KMS-11 (cell line): ENCODE measurements at regions not wholly inside any gene's neighbourhood (a gene's known extent, or its start where the extent isn't known, plus 50 kb on each side); places are given as distances from the start of the nearest gene placed in this dataset.

ENCODE experiments used
- H2AFZ ChIP-seq: fragments of 200-600 bp; sonication (generic); 2 replicates; pipeline ENCODE4 v1.6.1; 2016; ENCODE audit warnings: antibody characterized with exemption, mixed run types, low read depth
- H3K27ac ChIP-seq: fragments of 200-600 bp; sonication (generic); 2 replicates; pipeline ENCODE4 v1.6.1; 2016; ENCODE audit warnings: mild to moderate bottlenecking, mixed run types
- H3K27me3 ChIP-seq: fragments of 200-600 bp; sonication (generic); 2 replicates; pipeline ENCODE4 v1.6.1; 2017; ENCODE audit warnings: mild to moderate bottlenecking, low read depth, mixed run types, moderate library complexity; ENCODE audit not compliant: insufficient read depth
- H3K36me3 ChIP-seq: fragments of 200-600 bp; sonication (generic); 2 replicates; pipeline ENCODE4 v1.6.1; 2017; ENCODE audit warnings: mild to moderate bottlenecking, mixed run types; ENCODE audit not compliant: insufficient read depth
- H3K4me1 ChIP-seq: fragments of 200-600 bp; sonication (generic); 2 replicates; pipeline ENCODE4 v1.6.1; 2016; ENCODE audit warnings: mild to moderate bottlenecking, low read depth, mixed run types; ENCODE audit not compliant: poor library complexity, severe bottlenecking
- H3K4me2 ChIP-seq: fragments of 200-600 bp; sonication (generic); 2 replicates; pipeline ENCODE4 v1.7.0; 2016; ENCODE audit warnings: mild to moderate bottlenecking, mixed run types
- H3K4me3 ChIP-seq: fragments of 200-600 bp; sonication (generic); IDR thresholded peaks from 2 replicates; pipeline ENCODE4 v1.6.1; 2017; ENCODE audit warnings: low read depth, low read length, mixed read lengths; ENCODE audit not compliant: insufficient read depth
- H3K79me2 ChIP-seq: fragments of 200-600 bp; sonication (generic); 2 replicates; pipeline ENCODE4 v1.6.1; 2016; ENCODE audit warnings: low read depth, mixed run types; ENCODE audit not compliant: insufficient read depth
- H3K9ac ChIP-seq: fragments of 200-600 bp; sonication (generic); 2 replicates; pipeline ENCODE4 v1.6.1; 2016; ENCODE audit warnings: mild to moderate bottlenecking, mixed run types
- H4K20me1 ChIP-seq: fragments of 200-600 bp; sonication (generic); 2 replicates; pipeline ENCODE4 v1.6.1; 2016; ENCODE audit warnings: mild to moderate bottlenecking, mixed run types; ENCODE audit not compliant: insufficient read depth
- CTCF ChIP-seq: fragments of 200-600 bp; sonication (generic); conservative IDR thresholded peaks from 2 replicates; pipeline ENCODE4 v1.6.1; 2017; ENCODE audit warnings: low read depth, mild to moderate bottlenecking, antibody characterized with exemption, low read length, moderate library complexity, mixed read lengths

GRCh38 chr20:40579701-40580100 is 109.3 kb downstream of the MAFB start:
- no peaks in the 10 kb centered on the region for H4K20me1 ChIP-seq

GRCh38 chr20:40578961-40579360 is 110.1 kb downstream of the MAFB start:
- Histone ChIP-seq H2AFZ (no peak overlapping the region), H3K9ac (no peak overlapping the region), H3K27me3 (no peaks in the 10 kb centered on the region), H3K27ac (no peak overlapping the region), H3K4me2 (no peak overlapping the region), H3K4me1 (no peaks in the 10 kb centered on the region), H4K20me1 (no peaks in the 10 kb centered on the region), H3K36me3 (no peaks in the 10 kb centered on the region), H3K79me2 (no peaks in the 10 kb centered on the region), H3K4me3 (no peak overlapping the region)
- TF ChIP-seq CTCF: no peak

More at GRCh38 chr20:40579701-40580100, 109.3 kb downstream of the MAFB start:
- Histone ChIP-seq H3K4me2 (no peak overlapping the region), H3K79me2 (no peaks in the 10 kb centered on the region), H3K27me3 (no peaks in the 10 kb centered on the region), H3K36me3 (no peaks in the 10 kb centered on the region), H3K27ac (no peak overlapping the region), H2AFZ (no peak overlapping the region), H3K4me1 (no peaks in the 10 kb centered on the region), H3K9ac (no peak overlapping the region), H3K4me3 (no peak overlapping the region)
- TF ChIP-seq CTCF: no peak

GRCh38 chr20:40575851-40576250 is 113.2 kb downstream of the MAFB start:
- Histone ChIP-seq H3K27ac (no peak overlapping the region), H4K20me1 (no peaks in the 10 kb centered on the region), H3K27me3 (no peaks in the 10 kb centered on the region), H3K4me2 (no peak overlapping the region), H3K79me2 (no peaks in the 10 kb centered on the region), H3K36me3 (no peaks in the 10 kb centered on the region), H2AFZ (no peak overlapping the region), H3K9ac (no peak overlapping the region), H3K4me1 (no peaks in the 10 kb centered on the region), H3K4me3 (no peak overlapping the region)
- no peak for TF ChIP-seq CTCF

- Histone ChIP-seq H3K4me1 (no peaks in the 10 kb centered on the region), H4K20me1 (no peaks in the 10 kb centered on the region), H3K4me3 (no peak overlapping the region), H3K79me2 (no peaks in the 10 kb centered on the region), H3K27ac (no peak overlapping the region), H3K9ac (no peak overlapping the region), H3K27me3 (no peaks in the 10 kb centered on the region), H2AFZ (no peak overlapping the region), H3K36me3 (no peaks in the 10 kb centered on the region), H3K4me2 (no peak overlapping the region)
- no peak for TF ChIP-seq CTCF
Measured at GRCh38 chr20:40572251-40572650, 116.8 kb downstream of the MAFB start.

GRCh38 chr20:40571639-40572038 is 117.4 kb downstream of the MAFB start:
- Histone ChIP-seq H3K4me1 (no peaks in the 10 kb centered on the region), H2AFZ (no peak overlapping the region), H3K36me3 (no peaks in the 10 kb centered on the region), H4K20me1 (no peaks in the 10 kb centered on the region), H3K27ac (no peak overlapping the region), H3K9ac (no peak overlapping the region), H3K27me3 (no peaks in the 10 kb centered on the region), H3K4me2 (no peak overlapping the region), H3K4me3 (no peak overlapping the region), H3K79me2 (no peaks in the 10 kb centered on the region)
- no peak for TF ChIP-seq CTCF
